ENCODE measurements at regions not wholly inside any gene's neighbourhood (a gene's known extent, or its start where the extent isn't known, plus 50 kb on each side); places are given as distances from the start of the nearest gene placed in this dataset.

DNA sequence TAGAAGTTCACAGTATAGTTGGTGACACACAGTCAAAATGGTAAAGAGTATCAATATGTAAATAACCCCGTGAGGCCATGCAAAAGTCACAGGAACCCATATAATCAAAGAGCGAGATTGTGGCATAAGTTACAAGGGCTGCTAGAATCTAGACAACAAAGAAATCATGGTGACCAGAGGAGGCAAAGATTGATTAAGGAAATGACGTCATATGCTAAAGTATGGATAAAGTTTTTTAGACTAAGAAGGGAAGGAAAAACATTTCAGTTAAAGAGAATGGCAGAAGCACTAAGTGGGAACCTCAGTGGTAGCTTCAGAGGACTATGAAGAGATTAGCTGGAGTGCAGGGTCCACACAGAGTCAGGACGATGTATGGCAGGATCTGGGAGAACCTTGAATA is 330.3 kb downstream of the NFIB start:
- no peaks in the 10 kb centered on the region for H3K4me1 ChIP-seq (ENCODE audit: insufficient read depth, low read length)
- no peaks in the 10 kb centered on the region for H3K36me3 ChIP-seq (ENCODE audit: insufficient read depth, low read length)
- no peaks in the 10 kb centered on the region for H3K9me3 ChIP-seq (ENCODE audit: low read length)
- no peaks in the 10 kb centered on the region for H3K27me3 ChIP-seq (ENCODE audit: control insufficient read depth in 1 of 2, insufficient read depth in 2 of 2, low read length in 2 of 2)
- H3K27ac ChIP-seq (ENCODE audit: low read depth, low read length), result no peak overlapping the region
- H3K9ac ChIP-seq (ENCODE audit: low read length), result no peak overlapping the region
- H3K4me3 ChIP-seq (ENCODE audit: low read depth in 1 of 2, low read length in 2 of 2), result no peak overlapping the region

DNA sequence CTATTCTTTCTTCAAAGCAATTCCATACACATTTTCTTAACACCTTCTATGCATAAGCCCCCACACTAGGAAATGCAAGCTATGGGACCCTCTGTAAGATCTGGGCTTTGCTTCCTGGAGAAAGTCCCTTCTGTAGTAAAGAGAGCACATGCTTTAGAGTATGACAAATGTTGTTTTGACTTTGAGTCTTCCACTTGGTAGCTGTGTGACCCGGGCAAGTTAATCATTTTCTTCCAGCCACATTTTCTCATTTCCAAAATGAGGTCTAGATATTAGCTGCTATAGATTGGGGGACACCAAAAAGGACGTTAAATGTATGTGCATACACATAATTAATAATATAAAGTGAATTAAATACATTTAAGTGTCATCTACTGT is 334.0 kb downstream of the NFIB start:
- H3K4me3 ChIP-seq (ENCODE audit: low read depth in 1 of 2, low read length in 2 of 2), result no peak overlapping the region
- H3K9me3 ChIP-seq (ENCODE audit: low read length), result no peaks in the 10 kb centered on the region
- H3K9ac ChIP-seq (ENCODE audit: low read length), result no peak overlapping the region
- no peaks in the 10 kb centered on the region for H3K36me3 ChIP-seq (ENCODE audit: insufficient read depth, low read length)
- no peaks in the 10 kb centered on the region for H3K27me3 ChIP-seq (ENCODE audit: control insufficient read depth in 1 of 2, insufficient read depth in 2 of 2, low read length in 2 of 2)
- no peaks in the 10 kb centered on the region for H3K4me1 ChIP-seq (ENCODE audit: insufficient read depth, low read length)
- H3K27ac ChIP-seq (ENCODE audit: low read depth, low read length), result no peak overlapping the region

- no peaks in the 10 kb centered on the region for H3K4me1 ChIP-seq (ENCODE audit: insufficient read depth, low read length)
- H3K9ac ChIP-seq (ENCODE audit: low read length), result no peak overlapping the region
- no peak overlapping the region for H3K27ac ChIP-seq (ENCODE audit: low read depth, low read length)
- H3K9me3 ChIP-seq (ENCODE audit: low read length), result no peaks in the 10 kb centered on the region
- H3K27me3 ChIP-seq (ENCODE audit: control insufficient read depth in 1 of 2, insufficient read depth in 2 of 2, low read length in 2 of 2), result no peaks in the 10 kb centered on the region
- H3K36me3 ChIP-seq (ENCODE audit: insufficient read depth, low read length), result no peaks in the 10 kb centered on the region
- no peak overlapping the region for H3K4me3 ChIP-seq (ENCODE audit: low read depth in 1 of 2, low read length in 2 of 2)
These were observed 338.2 kb downstream of the NFIB start for GRCh38 chr9:13975611-13976290.

DNA sequence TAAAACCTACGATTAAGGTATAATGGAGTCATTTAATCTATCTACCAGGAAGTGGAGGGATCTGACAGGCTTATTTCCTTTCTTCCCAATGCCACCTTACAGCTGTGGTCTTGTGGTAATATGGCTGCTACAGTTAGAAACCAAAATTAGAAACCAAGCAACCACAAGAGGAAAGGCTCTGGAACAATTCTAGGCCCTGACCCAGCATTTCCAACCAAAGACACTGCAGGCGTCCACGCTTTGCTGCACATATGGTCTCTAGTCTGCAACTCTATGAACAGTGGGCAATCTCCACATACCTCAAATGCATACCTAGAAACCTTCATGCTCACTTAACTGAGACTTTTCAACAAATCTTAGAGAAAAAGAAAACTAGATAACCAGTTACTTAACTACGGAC is 339.1 kb downstream of the NFIB start:
- no peak overlapping the region for H3K27ac ChIP-seq (ENCODE audit: low read depth, low read length)

DNA sequence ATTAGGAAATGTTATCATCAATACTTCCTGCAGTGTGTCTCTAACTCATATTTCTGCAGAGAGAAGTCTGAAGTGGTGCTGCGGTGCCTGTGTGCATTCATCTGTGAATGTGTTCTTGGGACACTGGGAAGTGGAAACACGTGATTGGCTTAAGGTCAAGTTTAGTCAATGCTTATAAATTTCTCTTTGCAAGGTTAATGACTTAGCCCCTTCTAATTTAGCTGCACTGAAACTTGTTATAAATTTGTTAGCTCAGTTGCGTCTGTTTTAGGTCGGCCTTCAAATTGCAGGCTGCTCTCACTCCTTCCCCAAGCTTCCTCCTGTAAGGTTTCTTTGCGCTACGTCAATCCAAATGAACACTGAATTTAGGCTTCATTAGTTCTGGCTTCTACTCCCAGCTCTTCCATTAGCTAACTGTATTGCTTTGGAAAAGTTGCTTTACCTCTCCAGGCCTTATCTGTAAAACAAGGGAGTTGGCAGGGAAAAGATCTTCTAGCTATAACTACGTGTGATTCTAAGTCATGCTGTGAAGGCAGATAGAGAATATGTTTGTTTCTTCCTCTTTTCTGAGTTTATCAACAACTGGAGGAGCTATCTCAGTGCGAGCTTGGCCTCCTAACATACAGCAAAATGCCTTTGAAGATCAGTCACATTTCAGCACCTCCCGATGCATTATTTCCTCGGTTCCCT is 341.8 kb downstream of the NFIB start:
- no peaks in the 10 kb centered on the region for H3K9me3 ChIP-seq (ENCODE audit: low read length)
- H3K4me3 ChIP-seq (ENCODE audit: low read depth in 1 of 2, low read length in 2 of 2), result no peak overlapping the region
- H3K27me3 ChIP-seq (ENCODE audit: control insufficient read depth in 1 of 2, insufficient read depth in 2 of 2, low read length in 2 of 2), result no peaks in the 10 kb centered on the region
- H3K36me3 ChIP-seq (ENCODE audit: insufficient read depth, low read length), result no peaks in the 10 kb centered on the region
- H3K4me1 ChIP-seq (ENCODE audit: insufficient read depth, low read length), result no peaks in the 10 kb centered on the region
- H3K9ac ChIP-seq (ENCODE audit: low read length), result no peak overlapping the region
- H3K27ac ChIP-seq (ENCODE audit: low read depth, low read length), result no peak overlapping the region

More for the DNA sequence above, 339.1 kb downstream of the NFIB start:
- Histone ChIP-seq H3K9ac (ENCODE audit: low read length) (no peak overlapping the region), H3K4me1 (ENCODE audit: insufficient read depth, low read length) (no peaks in the 10 kb centered on the region), H3K9me3 (ENCODE audit: low read length) (no peaks in the 10 kb centered on the region), H3K4me3 (ENCODE audit: low read depth in 1 of 2, low read length in 2 of 2) (no peak overlapping the region), H3K27me3 (ENCODE audit: control insufficient read depth in 1 of 2, insufficient read depth in 2 of 2, low read length in 2 of 2) (no peaks in the 10 kb centered on the region), H3K36me3 (ENCODE audit: insufficient read depth, low read length) (no peaks in the 10 kb centered on the region)

DNA sequence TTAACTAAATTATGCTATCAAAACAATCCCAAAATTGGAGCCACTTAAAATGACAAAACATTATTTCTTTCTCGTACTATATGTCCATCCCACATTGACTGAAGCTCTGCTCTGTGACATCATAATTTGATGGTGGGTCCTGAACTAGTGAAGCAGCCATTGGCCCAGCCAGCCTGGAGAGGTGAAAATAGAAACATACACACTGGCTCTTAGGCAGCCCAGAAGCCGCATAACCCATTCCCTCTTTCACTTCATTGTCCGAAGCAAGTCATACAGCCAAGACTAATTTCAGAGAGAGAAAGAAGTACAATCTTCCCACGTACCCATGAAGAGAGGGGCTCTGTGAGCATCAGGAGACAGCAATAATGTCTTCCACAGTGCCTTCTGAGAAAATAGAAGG is 342.5 kb downstream of the NFIB start:
- no peak overlapping the region for H3K27ac ChIP-seq (ENCODE audit: low read depth, low read length)
- no peaks in the 10 kb centered on the region for H3K36me3 ChIP-seq (ENCODE audit: insufficient read depth, low read length)
- no peaks in the 10 kb centered on the region for H3K27me3 ChIP-seq (ENCODE audit: control insufficient read depth in 1 of 2, insufficient read depth in 2 of 2, low read length in 2 of 2)
- no peak overlapping the region for H3K9ac ChIP-seq (ENCODE audit: low read length)
- H3K9me3 ChIP-seq (ENCODE audit: low read length), result no peaks in the 10 kb centered on the region
- H3K4me1 ChIP-seq (ENCODE audit: insufficient read depth, low read length), result no peaks in the 10 kb centered on the region
- H3K4me3 ChIP-seq (ENCODE audit: low read depth in 1 of 2, low read length in 2 of 2), result no peak overlapping the region

DNA sequence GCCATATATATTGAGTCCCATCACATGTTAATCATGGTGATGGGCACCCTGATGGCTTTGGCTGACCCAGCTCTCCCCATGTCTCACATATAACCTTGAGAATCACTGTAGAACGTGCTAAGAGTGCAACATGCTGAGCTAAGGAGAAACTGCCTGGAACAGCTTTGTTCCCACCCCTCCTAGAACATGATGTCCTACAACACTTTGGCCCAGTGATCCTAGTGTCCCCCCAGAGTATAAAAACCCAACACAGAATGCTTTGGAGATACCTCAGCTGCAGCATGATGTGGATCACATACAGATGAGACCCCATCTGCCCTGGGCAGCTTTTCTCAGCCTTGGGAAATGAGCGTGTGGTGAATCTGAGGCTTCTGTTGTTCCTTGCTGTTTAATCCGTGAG is 343.5 kb downstream of the NFIB start:
- H3K36me3 ChIP-seq (ENCODE audit: insufficient read depth, low read length), result no peaks in the 10 kb centered on the region
- no peaks in the 10 kb centered on the region for H3K9me3 ChIP-seq (ENCODE audit: low read length)
- H3K9ac ChIP-seq (ENCODE audit: low read length), result no peak overlapping the region
- no peaks in the 10 kb centered on the region for H3K4me1 ChIP-seq (ENCODE audit: insufficient read depth, low read length)
- H3K4me3 ChIP-seq (ENCODE audit: low read depth in 1 of 2, low read length in 2 of 2), result no peak overlapping the region
- no peaks in the 10 kb centered on the region for H3K27me3 ChIP-seq (ENCODE audit: control insufficient read depth in 1 of 2, insufficient read depth in 2 of 2, low read length in 2 of 2)
- no peak overlapping the region for H3K27ac ChIP-seq (ENCODE audit: low read depth, low read length)

GRCh38 chr9:13970018-13970417 is 343.9 kb downstream of the NFIB start:
- Histone ChIP-seq H3K27ac (ENCODE audit: low read depth, low read length) (no peak overlapping the region), H3K9me3 (ENCODE audit: low read length) (no peaks in the 10 kb centered on the region), H3K27me3 (ENCODE audit: control insufficient read depth in 1 of 2, insufficient read depth in 2 of 2, low read length in 2 of 2) (no peaks in the 10 kb centered on the region), H3K4me1 (ENCODE audit: insufficient read depth, low read length) (no peaks in the 10 kb centered on the region), H3K4me3 (ENCODE audit: low read depth in 1 of 2, low read length in 2 of 2) (no peak overlapping the region), H3K36me3 (ENCODE audit: insufficient read depth, low read length) (no peaks in the 10 kb centered on the region), H3K9ac (ENCODE audit: low read length) (no peak overlapping the region)

GRCh38 chr9:13967438-13967837 is 346.5 kb downstream of the NFIB start:
- H3K27me3 ChIP-seq (ENCODE audit: control insufficient read depth in 1 of 2, insufficient read depth in 2 of 2, low read length in 2 of 2), result no peaks in the 10 kb centered on the region

DNA sequence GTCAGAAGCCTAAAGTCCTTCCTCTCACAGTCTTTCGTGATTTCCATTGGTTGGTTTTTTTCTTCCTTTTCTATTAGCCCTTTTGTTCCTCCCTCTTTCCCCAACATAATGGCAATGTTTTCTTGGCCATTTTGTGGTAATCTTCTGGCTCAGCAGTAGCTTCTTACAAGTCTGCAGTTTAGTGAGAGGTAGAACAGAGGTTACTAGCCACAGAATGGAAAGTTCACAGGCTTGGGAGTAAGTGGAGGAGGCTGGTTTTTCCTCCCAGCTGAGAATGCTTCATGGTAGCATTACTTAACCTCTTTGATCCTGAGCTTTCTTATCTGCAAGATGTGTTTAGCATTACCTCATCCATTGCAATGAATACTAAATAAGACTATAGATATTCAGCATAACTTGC is 346.9 kb downstream of the NFIB start:
- Histone ChIP-seq H3K4me3 (ENCODE audit: low read depth in 1 of 2, low read length in 2 of 2) (no peak overlapping the region), H3K4me1 (ENCODE audit: insufficient read depth, low read length) (no peaks in the 10 kb centered on the region), H3K27ac (ENCODE audit: low read depth, low read length) (no peak overlapping the region)

More at GRCh38 chr9:13967438-13967837, 346.5 kb downstream of the NFIB start:
- H3K4me1 ChIP-seq (ENCODE audit: insufficient read depth, low read length), result no peaks in the 10 kb centered on the region
- no peak overlapping the region for H3K9ac ChIP-seq (ENCODE audit: low read length)
- no peak overlapping the region for H3K27ac ChIP-seq (ENCODE audit: low read depth, low read length)
- H3K36me3 ChIP-seq (ENCODE audit: insufficient read depth, low read length), result no peaks in the 10 kb centered on the region
- H3K9me3 ChIP-seq (ENCODE audit: low read length), result no peaks in the 10 kb centered on the region
- H3K4me3 ChIP-seq (ENCODE audit: low read depth in 1 of 2, low read length in 2 of 2), result no peak overlapping the region

DNA sequence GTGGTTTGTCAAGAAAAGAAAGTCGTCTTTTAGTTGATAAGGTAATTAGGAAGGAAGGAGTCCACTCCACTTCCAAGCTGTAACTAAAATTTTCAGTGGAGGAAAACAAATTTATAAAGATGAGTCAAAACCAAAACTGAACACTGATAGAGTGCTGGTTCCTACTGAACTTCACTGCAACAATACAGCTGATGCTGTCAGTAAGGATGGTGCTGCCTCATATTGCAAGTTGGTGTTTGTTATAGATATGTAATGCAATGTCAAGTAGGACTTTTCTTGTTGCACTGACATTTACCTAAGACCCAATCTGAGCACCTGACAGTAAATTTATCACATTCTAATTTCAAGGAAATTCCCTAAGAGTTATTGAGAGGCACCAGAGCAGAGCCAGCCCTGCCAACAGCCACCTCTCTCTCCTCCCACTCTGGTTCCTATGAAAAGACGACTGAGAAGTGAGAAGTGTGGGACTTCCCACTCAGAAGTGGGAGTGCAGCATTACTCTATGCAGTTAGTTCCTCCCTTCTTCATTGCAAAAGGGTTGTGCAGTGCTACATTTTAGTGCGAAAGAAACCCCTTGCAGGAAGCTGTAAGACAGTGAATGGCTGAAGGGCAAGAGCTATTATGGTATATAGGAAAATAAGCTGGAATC is 350.8 kb downstream of the NFIB start:
- H3K4me1 ChIP-seq (ENCODE audit: insufficient read depth, low read length), result no peaks in the 10 kb centered on the region
- no peaks in the 10 kb centered on the region for H3K9me3 ChIP-seq (ENCODE audit: low read length)
- no peak overlapping the region for H3K27ac ChIP-seq (ENCODE audit: low read depth, low read length)
- no peak overlapping the region for H3K4me3 ChIP-seq (ENCODE audit: low read depth in 1 of 2, low read length in 2 of 2)
- H3K27me3 ChIP-seq (ENCODE audit: control insufficient read depth in 1 of 2, insufficient read depth in 2 of 2, low read length in 2 of 2), result no peaks in the 10 kb centered on the region
- H3K36me3 ChIP-seq (ENCODE audit: insufficient read depth, low read length), result no peaks in the 10 kb centered on the region
- H3K9ac ChIP-seq (ENCODE audit: low read length), result no peak overlapping the region

More for the DNA sequence above, 346.9 kb downstream of the NFIB start:
- Histone ChIP-seq H3K36me3 (ENCODE audit: insufficient read depth, low read length) (no peaks in the 10 kb centered on the region), H3K9ac (ENCODE audit: low read length) (no peak overlapping the region), H3K9me3 (ENCODE audit: low read length) (no peaks in the 10 kb centered on the region), H3K27me3 (ENCODE audit: control insufficient read depth in 1 of 2, insufficient read depth in 2 of 2, low read length in 2 of 2) (no peaks in the 10 kb centered on the region)
